NCI-H345 (cell line): ENCODE measurements at regions not wholly inside any gene's neighbourhood (a gene's known extent, or its start where the extent isn't known, plus 50 kb on each side); places are given as distances from the start of the nearest gene placed in this dataset.
"Not testable (repeated sequence)": the region's sequence is repeated elsewhere in the genome, so short reads cannot be mapped to it uniquely, and the experiment has no call there.

ENCODE experiments used
- DNase-seq: peaks from one replicate; lab custom pipeline; 2025; lab: John Stamatoyannopoulos, UW

GRCh38 chr9:29394855-29395254, 1821.6 kb upstream of the C9orf72 start:
- no peak for DNase-seq

- no peak for DNase-seq
These were observed 1823.9 kb upstream of the C9orf72 start for GRCh38 chr9:29397148-29397547.

GRCh38 chr9:29416204-29416603, 1842.9 kb upstream of the C9orf72 start:
- DNase-seq: no peak

- no peak for DNase-seq
These were observed 1849.2 kb upstream of the C9orf72 start for GRCh38 chr9:29422438-29422837.

DNA sequence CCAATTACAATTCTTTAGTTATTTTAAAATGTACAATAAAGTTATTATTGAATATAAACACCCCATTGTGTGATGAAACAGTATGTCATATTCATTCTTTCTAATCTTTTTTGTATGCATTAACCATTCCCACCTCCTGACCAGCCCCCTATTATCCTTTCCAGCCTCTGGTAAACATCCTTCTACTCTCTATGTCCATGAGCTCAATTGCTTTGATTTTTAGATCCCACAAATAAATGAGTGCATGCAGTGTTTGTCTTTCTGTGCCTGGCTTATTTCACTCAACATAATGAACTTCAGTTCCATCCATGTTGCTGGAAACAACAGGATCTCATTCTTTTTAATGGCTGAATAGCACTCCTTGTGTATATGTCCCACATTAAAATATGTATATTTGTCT, 1858.9 kb upstream of the C9orf72 start:
- DNase-seq: no peak

GRCh38 chr9:29432656-29433055, 1859.4 kb upstream of the C9orf72 start:
- DNase-seq: not testable (repeated sequence)

DNA sequence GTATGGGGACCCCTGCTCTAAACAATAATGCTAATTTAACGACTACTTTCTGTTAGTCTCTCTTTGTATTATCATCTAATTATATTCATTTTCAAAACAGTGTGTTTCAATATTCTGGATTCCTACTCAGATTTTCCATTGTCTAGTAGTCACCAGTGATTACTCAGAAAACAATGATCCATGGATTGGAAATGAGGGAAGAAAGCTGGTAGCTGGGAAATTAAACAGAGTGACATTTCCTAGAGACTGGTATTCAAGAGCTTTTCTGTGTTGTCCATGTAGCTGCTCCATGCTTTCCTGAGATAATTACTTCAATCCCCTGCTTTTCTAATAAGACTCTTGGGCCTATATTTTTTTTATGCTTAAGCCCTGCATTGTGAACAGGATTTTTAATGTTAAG, 1862.1 kb upstream of the C9orf72 start:
- DNase-seq: no peak

DNA sequence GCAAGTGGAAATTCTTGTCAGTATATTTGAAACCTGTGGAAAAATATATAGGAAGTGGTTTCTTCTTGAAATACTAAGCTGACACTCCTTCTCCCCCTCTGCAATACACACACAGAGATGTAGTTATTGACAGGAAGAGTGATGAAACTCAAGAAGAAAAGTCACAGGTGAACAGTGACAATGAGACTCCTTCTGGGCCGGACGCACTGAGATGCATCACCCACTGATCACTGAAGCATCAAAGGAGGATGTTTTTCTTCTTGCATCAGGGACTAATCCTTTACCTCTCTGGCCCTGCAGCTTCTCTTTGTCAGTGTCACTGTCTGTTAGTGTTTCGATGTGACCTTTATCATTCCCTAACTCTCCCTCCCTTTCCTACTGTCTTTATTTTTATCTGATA, 1864.2 kb upstream of the C9orf72 start:
- no peak for DNase-seq

DNA sequence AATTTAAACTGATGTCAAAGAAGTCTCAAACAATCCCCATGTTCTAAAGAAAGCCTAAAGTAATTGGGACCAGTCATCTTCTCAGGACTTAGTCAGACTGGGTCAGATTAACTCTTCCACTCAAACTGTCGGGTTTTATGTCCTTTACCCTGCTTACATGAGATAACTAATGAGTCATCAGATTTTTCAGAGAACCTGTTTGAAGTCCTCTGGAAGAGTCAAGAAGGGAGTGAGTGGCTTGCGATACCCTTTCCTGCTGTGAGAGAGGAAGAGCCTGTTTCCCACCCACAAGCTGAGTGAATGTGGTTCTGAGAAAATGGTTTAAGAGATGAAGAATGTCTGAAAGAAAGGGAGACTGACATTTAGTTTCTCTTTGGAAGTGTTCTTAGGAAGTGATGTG, 1866.7 kb upstream of the C9orf72 start:
- no peak for DNase-seq

- DNase-seq: no peak
These were observed 1867.2 kb upstream of the C9orf72 start for GRCh38 chr9:29440449-29440848.

- DNase-seq: no peak
These were observed 1872.5 kb upstream of the C9orf72 start for GRCh38 chr9:29445751-29446150.

DNA sequence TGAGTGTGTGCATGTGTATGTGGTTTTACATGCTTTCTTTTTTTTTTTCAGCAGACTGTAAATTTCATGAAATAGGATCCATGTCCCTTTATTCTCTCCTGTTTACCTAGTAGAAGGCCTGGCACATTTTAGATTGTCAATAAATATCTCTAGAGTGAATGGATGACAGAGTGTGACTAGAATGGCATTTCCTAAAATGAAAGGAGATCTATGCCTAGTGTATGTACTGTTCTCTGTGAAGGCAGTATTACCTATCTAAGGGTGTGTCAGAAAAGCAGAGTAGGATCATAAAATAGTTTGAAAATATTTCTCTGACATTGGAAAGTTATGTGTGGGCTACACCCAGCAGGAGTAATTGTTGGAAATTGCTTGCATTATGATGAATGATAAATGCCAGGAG, 1876.0 kb upstream of the C9orf72 start:
- DNase-seq: peak; percentile 50

DNA sequence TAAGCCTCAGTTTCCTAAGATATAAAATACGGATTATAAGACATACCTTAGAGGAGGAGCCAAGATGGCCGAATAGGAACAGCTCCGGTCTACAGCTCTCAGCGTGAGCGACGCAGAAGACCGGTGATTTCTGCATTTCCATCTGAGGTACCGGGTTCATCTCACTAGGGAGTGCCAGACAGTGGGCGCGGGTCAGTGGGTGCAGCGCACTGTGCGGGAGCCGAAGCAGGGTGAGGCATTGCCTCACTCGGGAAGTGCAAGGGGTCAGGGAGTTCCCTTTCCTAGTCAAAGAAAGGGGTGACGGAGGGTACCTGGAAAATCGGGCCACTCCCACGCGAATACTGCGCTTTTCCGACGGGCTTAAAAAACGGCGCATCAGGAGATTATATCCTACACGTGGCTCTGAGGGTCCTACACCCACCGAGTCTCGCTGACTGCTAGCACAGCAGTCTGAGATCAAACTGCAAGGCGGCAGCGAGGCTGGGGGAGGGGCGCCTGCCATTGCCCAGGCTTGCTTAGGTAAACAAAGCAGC, 1877.1 kb upstream of the C9orf72 start:
- DNase-seq: not testable (repeated sequence)

DNA sequence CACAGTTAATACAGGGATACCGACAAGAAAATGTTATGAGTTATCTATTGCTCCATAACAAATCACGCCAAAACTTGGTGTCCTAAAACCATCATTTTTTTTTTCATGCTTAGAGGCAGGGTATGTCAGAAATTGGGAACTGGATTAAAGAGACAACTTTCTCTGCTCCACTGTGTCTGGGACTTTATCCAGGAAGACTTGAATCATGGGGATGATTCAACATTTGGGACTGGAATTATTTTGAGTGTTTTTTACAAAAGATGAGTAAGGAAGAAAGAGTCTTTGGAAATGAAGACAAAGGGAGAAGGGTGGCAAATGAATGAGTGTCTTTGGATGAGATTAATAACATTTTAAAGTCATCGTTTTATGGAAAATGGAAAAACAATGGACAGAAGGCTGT, 1883.7 kb upstream of the C9orf72 start:
- DNase-seq: no peak

- DNase-seq: no peak
These were observed 1902.2 kb upstream of the C9orf72 start for GRCh38 chr9:29475471-29475870.

DNA sequence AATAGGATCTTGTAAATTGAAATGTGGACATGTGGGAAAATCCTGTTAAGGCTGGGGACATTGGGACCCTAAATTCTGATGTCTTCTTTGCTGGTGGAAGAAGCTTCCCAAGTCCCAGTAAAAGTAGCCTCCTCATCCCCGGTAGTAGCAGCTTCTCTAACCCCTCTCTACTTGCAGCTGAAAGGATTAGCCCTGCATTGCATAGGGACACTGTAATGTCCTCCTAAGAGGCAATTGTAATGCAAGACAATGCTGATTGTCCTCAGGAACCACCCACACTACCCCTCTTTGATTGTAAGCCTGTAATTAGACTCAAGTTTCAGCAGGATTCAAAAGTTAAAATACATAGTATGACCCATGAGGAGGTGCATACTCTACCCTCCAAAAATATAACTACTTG, 1938.4 kb upstream of the C9orf72 start:
- DNase-seq: no peak

- no peak for DNase-seq
These were observed 1941.1 kb upstream of the C9orf72 start for GRCh38 chr9:29514336-29514735.

- no peak for DNase-seq
These were observed 1941.6 kb upstream of the C9orf72 start for GRCh38 chr9:29514862-29515261.

DNA sequence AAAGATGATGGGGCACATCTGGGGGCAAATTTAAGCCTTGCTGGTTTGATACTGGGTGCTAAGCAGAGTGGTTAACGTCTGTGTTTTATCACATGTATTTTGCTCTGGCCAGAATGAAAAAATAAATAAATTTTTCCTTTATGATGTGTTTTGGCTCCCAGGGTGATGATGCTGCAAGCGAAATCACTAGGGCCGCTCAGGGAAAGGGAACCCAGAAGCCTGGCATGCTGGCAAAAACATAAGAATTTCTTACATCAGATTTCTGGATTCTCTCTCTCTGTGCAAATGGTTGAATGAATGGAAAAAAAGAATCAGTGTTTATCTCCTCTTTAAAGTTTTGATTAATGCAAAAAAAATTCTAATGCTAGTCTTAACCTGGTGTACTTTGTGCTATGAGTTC, 1975.2 kb upstream of the C9orf72 start:
- no peak for DNase-seq

GRCh38 chr9:29555502-29555901, 1982.2 kb upstream of the C9orf72 start:
- DNase-seq: no peak

GRCh38 chr9:29556317-29556716, 1983.0 kb upstream of the C9orf72 start:
- DNase-seq: no peak

- DNase-seq: no peak
These were observed 1983.5 kb upstream of the C9orf72 start for GRCh38 chr9:29556746-29557145.

DNA sequence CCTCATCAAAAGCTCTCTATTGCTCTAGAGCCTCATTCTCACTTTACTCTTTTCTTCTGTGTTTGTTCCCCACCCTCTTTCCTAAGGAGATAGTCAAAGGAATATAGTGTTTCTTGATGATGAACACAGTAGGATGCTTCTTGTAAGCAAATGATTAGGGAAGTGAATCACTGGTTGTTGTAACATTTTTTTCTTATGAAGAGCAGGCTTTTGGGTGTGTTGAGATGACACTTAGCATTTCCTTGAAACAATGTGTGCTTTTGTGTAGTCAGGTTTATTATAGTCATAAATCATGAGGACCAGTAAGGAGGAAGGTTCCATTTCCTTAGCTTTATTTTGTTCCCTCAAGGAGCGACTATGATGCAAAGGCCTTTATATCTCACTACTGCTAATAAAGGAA, 1991.3 kb upstream of the C9orf72 start:
- no peak for DNase-seq

DNA sequence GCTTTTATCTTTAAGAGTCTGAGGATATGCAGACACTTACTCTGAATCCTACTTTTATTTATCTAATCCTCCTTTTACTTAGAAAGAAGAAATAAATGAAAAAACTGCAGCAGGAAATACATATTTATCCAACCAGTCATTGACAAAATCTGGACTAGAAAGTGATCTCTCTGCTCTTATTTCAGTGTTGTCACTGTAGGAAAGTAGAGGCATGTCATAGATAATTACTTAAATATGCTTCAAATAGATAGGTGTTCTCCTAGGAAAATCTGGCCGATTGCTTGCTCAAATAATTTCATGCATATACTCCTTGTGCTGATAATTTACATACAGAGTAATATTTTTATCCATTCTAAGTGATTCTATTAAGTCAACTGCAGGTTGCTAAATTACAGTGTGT, 2001.9 kb upstream of the C9orf72 start:
- DNase-seq: no peak

DNA sequence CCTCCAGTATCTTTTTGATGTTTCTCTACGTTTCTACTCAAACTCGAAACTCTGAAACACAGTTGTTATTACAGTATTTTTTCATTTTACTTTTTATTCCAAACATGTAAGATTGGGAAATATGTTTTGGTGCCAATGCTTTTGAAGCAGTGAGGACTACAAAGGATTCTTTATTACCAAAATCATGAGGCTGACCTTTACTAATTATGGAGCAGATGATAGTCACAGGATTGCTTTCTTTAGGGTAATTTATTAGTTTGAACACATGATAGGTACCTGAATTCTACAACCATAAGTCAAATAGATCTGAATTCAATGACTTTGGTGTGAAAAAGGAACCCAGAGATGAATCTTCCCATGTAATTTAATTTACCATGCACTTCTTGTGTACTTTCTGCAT, 2015.1 kb upstream of the C9orf72 start:
- DNase-seq: no peak
